Upper lobe of right lung (tissue), 1 donor: ENCODE measurements at regions not wholly inside any gene's neighbourhood (a gene's known extent, or its start where the extent isn't known, plus 50 kb on each side); places are given as distances from the start of the nearest gene placed in this dataset.
"Not testable (repeated sequence)": the region's sequence is repeated elsewhere in the genome, so short reads cannot be mapped to it uniquely, and the experiment has no call there.

ENCODE experiments used
- ATAC-seq: fragments of 200-7000 bp; cut with Tn5 transposase; one replicate; pipeline ENCODE4 v1.9.1; 2020; ENCODE audit warnings: mild to moderate bottlenecking, moderate library complexity
- DNase-seq: peaks from one replicate; pipeline ENCODE4 v3.0.0-alpha.2; 2020
- H3K27ac ChIP-seq: fragments of 200-600 bp; one replicate; pipeline ENCODE4 v1.8.0; 2022
- H3K27me3 ChIP-seq: fragments of 200-600 bp; one replicate; pipeline ENCODE4 v1.8.0; 2022; ENCODE audit warnings: mild to moderate bottlenecking
- H3K36me3 ChIP-seq: fragments of 200-600 bp; one replicate; pipeline ENCODE4 v1.8.0; 2022
- H3K4me1 ChIP-seq: fragments of 200-600 bp; one replicate; pipeline ENCODE4 v1.8.0; 2022
- H3K4me3 ChIP-seq: fragments of 200-600 bp; one replicate; pipeline ENCODE4 v1.8.0; 2022; ENCODE audit warnings: mild to moderate bottlenecking
- H3K9me3 ChIP-seq: fragments of 200-600 bp; one replicate; pipeline ENCODE4 v1.8.0; 2022
- CTCF ChIP-seq: fragments of 200-600 bp; IDR thresholded peaks from one replicate; pipeline ENCODE4 v1.8.0; 2022; ENCODE audit warnings: antibody characterized with exemption
- intact Hi-C: fragments of 100-400 bp; cut with DNase I; formaldehyde crosslinking; loops from one replicate; pipeline ENCODE4 v1.11.0; 2022
- donor health status: DM: no; HTN: yes; CAD: no; lungs with severe emphysema.

- Histone ChIP-seq H3K4me3 (no peak overlapping the region), H3K36me3 (no peaks in the 10 kb centered on the region), H3K27ac (no peak overlapping the region), H3K27me3 (no peaks in the 10 kb centered on the region), H3K4me1 (no peaks in the 10 kb centered on the region), H3K9me3 (no peaks in the 10 kb centered on the region)
- intact Hi-C loops = no loop called here
- no peak for TF ChIP-seq CTCF
- no peak for DNase-seq
- ATAC-seq = no peak
These were observed 108.2 kb upstream of the TNFSF4 start for GRCh38 chr1:173315296-173315695.

- no peak overlapping the region for H3K4me3 ChIP-seq
- no peak overlapping the region for H3K27ac ChIP-seq
- H3K4me1 ChIP-seq = no peaks in the 10 kb centered on the region
- no peak for ATAC-seq
- H3K9me3 ChIP-seq = no peaks in the 10 kb centered on the region
- intact Hi-C loops = no loop called here
- H3K27me3 ChIP-seq = no peaks in the 10 kb centered on the region
- no peak for DNase-seq
- no peaks in the 10 kb centered on the region for H3K36me3 ChIP-seq
- TF ChIP-seq CTCF = no peak
These were observed 111.7 kb upstream of the TNFSF4 start for GRCh38 chr1:173318788-173319187.

GRCh38 chr1:173324352-173324751 is 117.2 kb upstream of the TNFSF4 start:
- H3K4me1 ChIP-seq, H3K4me3 ChIP-seq, ATAC-seq, H3K36me3 ChIP-seq, H3K27me3 ChIP-seq, H3K27ac ChIP-seq, H3K9me3 ChIP-seq, intact Hi-C loops, DNase-seq: not testable (repeated sequence)

- H3K27me3 ChIP-seq, H3K9me3 ChIP-seq, H3K27ac ChIP-seq, H3K4me3 ChIP-seq, DNase-seq, intact Hi-C loops, H3K36me3 ChIP-seq, ATAC-seq: not testable (repeated sequence)
- H3K4me1 ChIP-seq = peaks cover 18% of the 10 kb centered on the region
These were observed 120.9 kb upstream of the TNFSF4 start for GRCh38 chr1:173327987-173328386.

- TF ChIP-seq CTCF = no peak
- no peaks in the 10 kb centered on the region for H3K36me3 ChIP-seq
- no peaks in the 10 kb centered on the region for H3K9me3 ChIP-seq
- no peak for DNase-seq
- intact Hi-C loops = no loop called here
- H3K4me3 ChIP-seq = no peak overlapping the region
- no peaks in the 10 kb centered on the region for H3K27me3 ChIP-seq
- no peak for ATAC-seq
- H3K4me1 ChIP-seq = peaks cover 18% of the 10 kb centered on the region
- no peak overlapping the region for H3K27ac ChIP-seq
These were observed 121.8 kb upstream of the TNFSF4 start for GRCh38 chr1:173328961-173329360.

- no peaks in the 10 kb centered on the region for H3K9me3 ChIP-seq
- ATAC-seq (no peak), DNase-seq (no peak)
- H3K27me3 ChIP-seq = no peaks in the 10 kb centered on the region
- peaks cover 18% of the 10 kb centered on the region for H3K4me1 ChIP-seq
- intact Hi-C loops = no loop called here
- H3K36me3 ChIP-seq = no peaks in the 10 kb centered on the region
- no peak for TF ChIP-seq CTCF
- no peak overlapping the region for H3K4me3 ChIP-seq
- H3K27ac ChIP-seq = no peak overlapping the region
These were observed 122.6 kb upstream of the TNFSF4 start for GRCh38 chr1:173329726-173330125.

GRCh38 chr1:173330149-173330951 is 123.2 kb upstream of the TNFSF4 start:
- intact Hi-C loops = no loop called here
- H3K4me3 ChIP-seq = no peak overlapping the region
- ATAC-seq = no peak
- H3K4me1 ChIP-seq = peaks cover 18% of the 10 kb centered on the region
- H3K27me3 ChIP-seq = no peaks in the 10 kb centered on the region
- H3K9me3 ChIP-seq = no peaks in the 10 kb centered on the region
- TF ChIP-seq CTCF = no peak
- H3K27ac ChIP-seq = no peak overlapping the region
- DNase-seq = no peak
- no peaks in the 10 kb centered on the region for H3K36me3 ChIP-seq

GRCh38 chr1:173330952-173331548 is 123.9 kb upstream of the TNFSF4 start:
- H3K9me3 ChIP-seq, DNase-seq, H3K4me3 ChIP-seq, H3K27me3 ChIP-seq, intact Hi-C loops, H3K36me3 ChIP-seq, H3K27ac ChIP-seq: not testable (repeated sequence)
- ATAC-seq = peak; percentile 29
- peaks cover 18% of the 10 kb centered on the region for H3K4me1 ChIP-seq
